Left renal pelvis (tissue), 4 donors: ENCODE measurements at regions not wholly inside any gene's neighbourhood (a gene's known extent, or its start where the extent isn't known, plus 50 kb on each side); places are given as distances from the start of the nearest gene placed in this dataset.
A peak's percentile ranks its signal among the peaks of the same experiment; 100 is the strongest.

Source experiments
- DNase-seq, 4 donors: peaks; one replicate each; pipeline ENCODE4 v3.0.0-alpha.2; 2013; ENCODE audit warnings: low read depth in 4 of 4, low spot score in 3 of 4

- DNase-seq: no peak
Measured at GRCh38 chr6:33952016-33952415, 148.2 kb upstream of the MLN start.

DNA sequence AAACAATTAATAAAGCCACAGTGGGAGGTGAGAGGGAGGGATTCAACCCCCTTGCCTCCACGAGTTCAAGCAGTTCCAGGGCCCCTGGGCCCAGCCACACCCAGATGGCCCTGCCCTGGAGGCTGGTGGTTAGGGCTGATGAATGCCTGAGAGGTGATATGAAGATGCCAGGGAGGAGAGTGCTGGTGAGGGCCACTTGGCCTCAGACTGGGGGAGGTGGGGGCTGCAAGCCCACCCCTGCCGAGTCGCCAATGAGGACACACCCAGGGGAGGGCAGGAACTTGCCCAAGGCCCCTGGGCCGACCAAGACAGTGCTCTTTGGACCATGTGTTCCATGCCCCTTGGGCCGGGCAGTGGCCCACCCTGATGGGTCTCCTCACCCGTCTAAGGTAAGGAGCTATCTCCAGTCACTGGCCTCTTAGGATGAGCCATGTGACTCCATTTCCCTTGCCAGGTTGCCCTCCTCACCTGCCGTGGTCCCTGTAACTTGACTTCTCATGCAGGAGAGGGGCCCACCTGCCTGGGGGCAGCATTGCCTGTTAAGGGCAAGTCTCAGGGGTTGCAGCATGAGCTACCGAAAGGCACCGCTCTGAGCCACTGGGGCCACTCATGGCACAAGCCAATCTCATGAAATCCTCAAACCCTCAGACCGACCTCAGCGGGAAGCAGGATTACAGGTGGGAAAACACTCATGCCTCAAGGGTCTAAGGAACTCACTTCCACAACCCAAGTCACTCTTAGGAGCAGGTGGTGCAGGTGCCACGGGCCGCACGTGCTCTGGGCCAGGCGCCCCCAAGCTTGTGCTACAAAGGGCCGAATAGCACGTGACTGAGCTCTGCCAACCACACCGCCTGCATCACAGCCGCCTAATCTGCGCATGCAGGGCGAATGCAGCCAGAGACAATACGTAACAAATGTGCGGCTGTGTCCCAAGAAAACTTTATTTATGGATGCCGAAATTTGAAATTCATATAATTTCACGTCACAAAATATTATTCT, 147.4 kb upstream of the MLN start:
- DNase-seq: no peak

GRCh38 chr6:33950472-33950881, 146.7 kb upstream of the MLN start:
- DNase-seq: no peak

DNA sequence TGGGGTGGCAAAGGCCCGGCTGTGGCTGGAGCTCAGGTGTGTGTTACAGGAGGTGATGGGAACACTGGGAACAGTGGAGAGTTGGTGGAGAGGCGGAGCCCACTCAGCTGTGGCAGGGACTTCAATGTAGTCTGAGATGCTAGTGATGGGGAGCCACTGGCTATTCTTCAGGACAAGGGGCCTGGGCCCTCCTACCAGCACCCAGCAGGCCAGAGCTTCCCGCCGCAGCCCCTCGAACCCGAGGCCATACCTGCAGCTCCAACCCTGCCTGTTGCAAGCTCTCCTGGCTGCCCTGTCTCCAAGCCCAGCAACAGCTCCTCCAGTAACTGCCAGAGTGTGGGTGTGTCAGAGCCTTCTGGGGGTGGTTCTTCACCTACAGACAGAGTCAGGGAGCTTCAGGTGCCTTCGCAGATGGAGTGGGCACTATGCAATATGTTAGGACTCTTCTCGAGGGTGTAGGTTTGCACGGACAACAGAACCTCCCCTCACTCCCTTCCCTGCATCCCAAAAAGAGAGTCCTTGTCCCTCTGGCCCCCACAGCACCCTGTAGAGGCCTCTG, 146.2 kb upstream of the MLN start:
- DNase-seq: no peak

DNA sequence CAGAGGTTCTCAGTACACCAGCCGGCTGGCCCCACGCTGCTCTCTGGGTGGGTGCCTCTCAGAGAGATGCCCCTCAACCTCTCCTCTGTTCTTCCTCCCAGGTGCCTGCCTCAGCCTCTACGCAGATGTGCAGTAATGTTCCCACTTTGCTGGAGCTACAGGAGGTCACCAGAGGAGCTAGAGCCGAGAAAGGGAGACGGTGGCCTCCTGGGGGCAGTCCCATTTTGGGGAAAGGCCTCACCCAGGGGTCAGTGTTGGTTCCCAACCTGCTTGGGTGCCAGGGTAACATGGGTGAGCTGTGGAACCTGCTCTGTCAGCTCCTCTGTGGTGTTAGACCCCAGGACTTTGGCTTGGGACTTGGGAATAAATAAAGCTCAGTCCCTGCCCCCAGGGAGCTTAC, 145.3 kb upstream of the MLN start:
- no peak for DNase-seq

DNA sequence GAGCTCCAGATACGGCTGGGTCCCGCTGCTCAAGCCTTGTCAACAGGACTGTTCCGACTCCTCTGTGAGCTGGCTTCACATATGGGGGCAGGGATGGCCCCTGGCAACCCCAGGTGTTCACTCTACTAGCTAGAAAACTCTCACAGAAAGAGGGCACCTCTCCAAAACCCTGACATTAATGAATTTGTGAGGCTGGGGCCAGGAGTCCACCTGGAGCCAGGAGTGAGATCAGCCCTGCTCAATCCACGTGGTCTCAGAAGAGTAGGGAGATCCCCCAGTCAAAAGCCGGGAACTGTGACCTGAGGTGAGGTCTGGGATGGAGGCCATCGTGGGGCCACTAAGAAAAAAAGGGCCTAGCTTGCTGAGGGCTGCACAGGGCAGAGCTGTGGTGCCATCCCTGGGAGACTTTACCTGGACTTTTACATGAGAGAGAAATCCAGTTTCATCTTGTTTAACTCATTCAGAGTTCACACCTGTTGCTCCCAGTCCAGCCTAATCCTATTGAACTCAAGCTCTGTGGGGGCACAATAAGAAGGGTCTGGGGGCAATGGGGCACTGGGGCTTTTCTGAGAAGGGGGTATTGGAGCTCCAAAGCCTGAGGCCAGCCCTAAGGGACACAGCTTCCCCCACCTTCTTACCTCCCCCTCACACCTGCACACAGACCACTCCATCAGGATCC, 144.3 kb upstream of the MLN start:
- DNase-seq: no peak

DNA sequence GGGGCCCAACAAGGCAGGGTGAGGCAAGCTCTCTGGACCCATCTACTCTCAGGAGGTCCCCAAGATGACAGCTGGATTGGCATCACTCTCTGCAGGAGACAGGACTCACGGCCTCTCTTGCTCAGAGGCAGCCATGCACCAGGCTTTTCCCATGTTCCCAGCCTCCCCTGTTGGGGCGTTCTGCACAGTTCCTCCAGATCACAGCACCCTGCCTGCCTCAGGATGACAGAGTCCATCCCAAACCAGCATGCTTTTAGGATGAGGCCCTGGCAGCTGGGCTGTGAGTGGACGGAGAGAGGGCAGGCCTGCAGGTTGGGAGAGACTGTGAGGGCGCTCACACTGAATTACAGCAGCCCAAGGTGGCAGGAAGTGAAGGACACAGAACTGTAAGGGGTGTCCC, 143.2 kb upstream of the MLN start:
- no peak for DNase-seq

- no peak for DNase-seq
Measured at GRCh38 chr6:33945931-33946330, 142.1 kb upstream of the MLN start.

- DNase-seq: no peak
Measured at GRCh38 chr6:33944686-33945411, 141.0 kb upstream of the MLN start.

GRCh38 chr6:33936886-33937285, 133.1 kb upstream of the MLN start:
- DNase-seq: no peak

- peak in 2 of 4 donors; percentile 22 to 25 for DNase-seq
Measured at GRCh38 chr6:33935439-33936080, 131.8 kb upstream of the MLN start.

- DNase-seq: no peak
Measured at GRCh38 chr6:33934731-33935270, 131.0 kb upstream of the MLN start.

GRCh38 chr6:33933101-33933500, 129.3 kb upstream of the MLN start:
- no peak for DNase-seq

DNA sequence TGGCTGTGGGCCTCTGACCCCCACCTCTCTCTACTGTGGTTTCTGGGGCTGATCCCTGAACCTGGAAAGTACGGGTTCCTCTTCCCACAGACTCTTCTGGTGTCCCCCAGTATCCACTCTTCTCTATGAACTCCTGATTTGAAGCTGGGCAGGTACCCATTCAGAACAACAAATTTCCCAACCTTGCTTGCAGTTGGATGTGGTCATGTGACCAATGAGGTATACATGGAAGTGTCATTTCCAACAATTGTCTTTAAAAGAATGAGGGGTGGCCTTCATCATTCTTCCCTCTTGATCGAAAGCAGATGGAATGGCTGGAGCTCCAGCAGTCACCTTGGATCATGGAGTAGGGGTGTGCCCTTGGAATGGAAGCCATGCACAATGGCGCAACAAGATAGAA, 128.0 kb upstream of the MLN start:
- no peak for DNase-seq

GRCh38 chr6:33929575-33930288, 125.9 kb upstream of the MLN start:
- DNase-seq: peak in 1 of 4 donors; percentile 47

DNA sequence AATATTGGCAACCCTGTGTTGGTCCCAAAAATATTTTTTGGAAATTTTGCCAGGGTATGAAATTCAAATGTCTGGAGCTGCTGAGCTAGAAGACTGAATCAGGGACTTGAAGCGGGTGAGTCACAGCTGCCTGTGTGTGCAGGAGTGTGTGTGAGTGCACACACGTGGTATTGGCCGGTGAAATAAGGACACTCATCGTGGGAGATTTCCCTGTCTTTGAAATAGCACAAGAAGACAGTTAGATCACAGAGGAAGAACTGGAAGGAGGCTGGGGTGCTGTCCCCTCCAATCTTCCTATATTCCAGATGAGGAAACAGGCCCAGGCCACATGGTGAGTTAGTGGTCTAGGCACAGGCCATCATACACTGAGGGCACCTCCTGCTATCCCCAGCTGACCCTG, 123.8 kb upstream of the MLN start:
- DNase-seq: no peak

DNA sequence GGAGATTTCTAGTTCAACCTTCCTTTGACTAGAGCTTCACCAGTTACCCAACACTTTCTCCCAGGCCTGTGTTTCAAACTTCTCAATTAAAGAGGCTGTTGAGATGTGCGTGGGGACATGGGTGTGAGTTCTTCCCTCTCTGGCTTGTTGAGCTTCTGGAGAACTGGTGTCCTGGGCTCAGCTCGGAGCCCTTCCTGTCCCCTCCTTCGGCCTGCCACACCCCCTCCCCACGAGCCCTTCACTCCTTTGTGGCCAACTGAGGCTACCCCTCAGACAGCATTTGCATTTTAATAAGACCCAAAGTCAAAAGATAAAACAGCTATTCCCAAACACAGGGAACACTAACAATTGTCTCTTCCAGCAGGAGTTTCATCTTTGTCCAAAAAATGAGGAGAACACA, 123.3 kb upstream of the MLN start:
- DNase-seq: no peak

DNA sequence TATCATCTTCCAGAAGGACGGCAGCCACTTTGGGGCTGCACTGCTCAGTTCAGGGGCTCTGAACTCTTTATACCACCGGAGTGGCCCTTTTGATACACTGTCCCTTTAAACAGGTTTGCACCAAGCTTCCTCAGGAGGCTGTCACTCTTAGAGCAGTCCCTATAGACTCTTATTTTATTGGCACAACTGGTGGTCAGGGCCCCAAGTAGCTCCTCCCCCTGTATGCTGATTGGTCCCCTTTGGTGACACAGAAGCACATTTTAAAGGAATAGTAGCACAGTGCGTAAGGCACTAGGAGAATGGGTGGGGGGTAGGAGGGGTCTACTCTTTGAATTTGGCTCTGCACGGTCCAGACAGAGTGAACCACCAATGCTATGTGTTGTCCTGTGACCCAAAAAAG, 122.6 kb upstream of the MLN start:
- no peak for DNase-seq

- DNase-seq: no peak
Measured at GRCh38 chr6:33925936-33926335, 122.1 kb upstream of the MLN start.

DNA sequence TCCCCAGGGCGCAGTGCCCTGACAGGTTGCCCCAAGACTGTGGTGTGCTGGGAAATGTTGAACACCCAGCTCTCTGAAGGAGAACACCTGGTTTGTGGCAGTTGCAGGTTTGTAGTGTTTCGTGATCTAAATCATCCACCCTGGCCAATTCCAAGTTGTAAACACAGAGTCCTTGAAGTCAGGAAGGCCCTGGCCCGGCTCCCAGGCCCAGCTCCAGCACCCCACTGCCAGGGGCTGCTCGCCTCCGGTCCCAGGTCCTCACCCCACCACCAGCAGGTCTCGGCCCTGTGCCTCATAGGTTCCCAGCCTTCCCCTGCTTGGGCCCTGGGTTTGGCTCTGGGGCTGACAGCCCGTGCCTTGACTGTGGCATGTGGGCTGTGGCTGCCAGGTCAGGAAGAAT, 121.4 kb upstream of the MLN start:
- DNase-seq: no peak
